HepG2 (cell line): ENCODE measurements at regions not wholly inside any gene's neighbourhood (a gene's known extent, or its start where the extent isn't known, plus 50 kb on each side); places are given as distances from the start of the nearest gene placed in this dataset.

Experiments used
- ATAC-seq: fragments of 200-7000 bp; cut with Tn5 transposase; 3 replicates; pipeline ENCODE4 v1.9.1; 2020; ENCODE audit warnings: mild to moderate bottlenecking, moderate library complexity
- BruUV-seq: library from RNA; stranded (reverse); fragments of 400-500 nt; replicated peaks from 2 replicates; lab custom pipeline; 2021; lab: Mats Ljungman, UMichigan
- CTCF ChIA-PET: fragments of 300-600 bp; formaldehyde crosslinking; extraction: SDS; loops from one replicate; lab custom pipeline; 2021; ENCODE audit warnings: low total read pairs, inconsistent platforms, low intra/inter-chr PET ratio; lab: Yijun Ruan, JAX
- POLR2A ChIA-PET: fragments of 350-600 bp; sonication (Branson Sonifier 250); formaldehyde crosslinking; loops from one replicate; lab custom pipeline; 2020; ENCODE audit warnings: antibody characterized with exemption, inconsistent platforms; lab: Yijun Ruan, JAX
- DNase-seq: peaks from one replicate; pipeline ENCODE4 v3.0.0-alpha.2; 2015; ENCODE audit warnings: low spot score
- FAIRE-seq: peaks from 3 replicates; lab custom pipeline; 2011; peaks lifted over from hg19 to GRCh38; lab: Jason Lieb, UNC
- H2AFZ ChIP-seq: one replicate; pipeline ENCODE4 v1.6.1; 2011; ENCODE audit warnings: low read length, inconsistent platforms
- H3K27ac ChIP-seq: fragments of 300-600 bp; 3 replicates; pipeline ENCODE4 v1.8.0; 2011; ENCODE audit warnings: mixed run types, mild to moderate bottlenecking, mixed read lengths, low read length, inconsistent platforms; ENCODE audit not compliant: insufficient read depth; ENCODE audit errors: extremely low read length
- H3K27me3 ChIP-seq, 2 experiments: fragments of 200-600 bp in 1 of 2; 2 replicates in 1 of 2; 3 replicates in 1 of 2; pipeline versions ENCODE4 v1.6.0 to v1.8.0; 2011; ENCODE audit warnings: low read length in 2 of 2, mild to moderate bottlenecking in 2 of 2, moderate library complexity in 2 of 2, inconsistent platforms in 1 of 2; ENCODE audit not compliant: insufficient read depth in 2 of 2, control insufficient read depth in 1 of 2
- H3K36me3 ChIP-seq, 2 experiments: fragments of 200-600 bp in 1 of 2; replicated peaks in 1 of 2; 2 replicates in 1 of 2; 3 replicates in 1 of 2; pipeline versions ENCODE4 v1.5.1 to v1.8.0; 2011; ENCODE audit warnings: low read length in 2 of 2, inconsistent platforms in 1 of 2; ENCODE audit not compliant: insufficient read depth in 2 of 2, control insufficient read depth in 1 of 2
- H3K4me1 ChIP-seq: 2 replicates; pipeline ENCODE4 v1.5.1; 2012; ENCODE audit warnings: low read length, inconsistent platforms; ENCODE audit not compliant: insufficient read depth
- H3K4me2 ChIP-seq: 2 replicates; pipeline ENCODE4 v1.6.0; 2011; ENCODE audit warnings: low read depth, low read length, inconsistent platforms
- H3K4me3 ChIP-seq, 3 experiments: fragments of 200-600 bp in 1 of 3; sonication (generic), shearing (Covaris generic) in 1 of 3; replicated peaks in 1 of 3; 2 replicates each; pipeline ENCODE4 v1.5.1; 2011 to 2016; ENCODE audit warnings: low read length in 3 of 3, inconsistent platforms in 2 of 3, low read depth in 2 of 3, mild to moderate bottlenecking in 2 of 3, control low read depth in 1 of 3, mixed read lengths in 1 of 3; ENCODE audit not compliant: insufficient read depth in 1 of 3
- H3K79me2 ChIP-seq: one replicate; pipeline ENCODE4 v1.6.1; 2011; ENCODE audit warnings: low read length, inconsistent platforms; ENCODE audit not compliant: insufficient read depth
- H3K9ac ChIP-seq: 2 replicates; pipeline ENCODE4 v1.6.0; 2011; ENCODE audit warnings: mild to moderate bottlenecking, low read depth, low read length, inconsistent platforms; ENCODE audit not compliant: insufficient read depth
- H3K9me3 ChIP-seq: 2 replicates; pipeline ENCODE4 v1.5.1; 2012; ENCODE audit warnings: mild to moderate bottlenecking, low read length
- H4K20me1 ChIP-seq: 2 replicates; pipeline ENCODE4 v1.6.0; 2011; ENCODE audit warnings: inconsistent platforms, mild to moderate bottlenecking, low read length, moderate library complexity; ENCODE audit not compliant: insufficient read depth
- MAF1 ChIP-seq: sonication (generic); formaldehyde crosslinking; IDR thresholded peaks from 2 replicates; pipeline ENCODE4 v1.5.0; 2020; ENCODE audit warnings: missing genetic modification reagents, borderline replicate concordance
- SMC3 ChIP-seq: IDR thresholded peaks from 2 replicates; pipeline ENCODE4 v1.6.1; 2011; ENCODE audit warnings: low read length, improper control_type of control experiment
- TBX2 ChIP-seq: sonication (generic); formaldehyde crosslinking; IDR thresholded peaks from 2 replicates; pipeline ENCODE4 v1.5.0; 2020; ENCODE audit warnings: missing genetic modification reagents, mild to moderate bottlenecking, borderline replicate concordance
- TOE1 ChIP-seq: sonication (generic); formaldehyde crosslinking; IDR thresholded peaks from 2 replicates; pipeline ENCODE4 v1.4.0; 2020; ENCODE audit warnings: mild to moderate bottlenecking, missing genetic modification reagents
- ZFP41 ChIP-seq: sonication (generic); formaldehyde crosslinking; IDR thresholded peaks from 2 replicates; pipeline ENCODE4 v1.4.0; 2020; ENCODE audit warnings: mild to moderate bottlenecking, missing genetic modification reagents, borderline replicate concordance
- ZNF143 ChIP-seq: sonication (generic); formaldehyde crosslinking; IDR thresholded peaks from 2 replicates; pipeline ENCODE4 v1.4.0; 2020; ENCODE audit warnings: missing genetic modification reagents
- ZNF180 ChIP-seq: sonication (generic); formaldehyde crosslinking; IDR thresholded peaks from 2 replicates; pipeline ENCODE4 v1.4.0; 2020; ENCODE audit warnings: low read depth, missing genetic modification reagents, borderline replicate concordance
- ZNF232 ChIP-seq: sonication (generic); formaldehyde crosslinking; IDR thresholded peaks from 2 replicates; pipeline ENCODE4 v1.4.0; 2020; ENCODE audit warnings: missing genetic modification reagents, borderline replicate concordance
- ZNF431 ChIP-seq: sonication (generic); formaldehyde crosslinking; IDR thresholded peaks from 2 replicates; pipeline ENCODE4 v1.9.0; 2022; ENCODE audit warnings: missing genetic modification reagents, low read depth, mild to moderate bottlenecking, borderline replicate concordance
- WGBS: methylation state at CpG from one replicate; pipeline ENCODE4 v1.1.6; 2017; ENCODE audit warnings: low lambda C conversion rate; 5-methylcytosine and 5-hydroxymethylcytosine counted together
- in situ Hi-C: cut with HindIII; loops from 2 replicates; pipeline ENCODE4 v1.10.0; 2017; ENCODE audit warnings: low pct_unique_long_range_greater_than_20kb; ENCODE audit not compliant: extremely low pct_ligation_motif_present
- intact Hi-C: fragments of 100-400 bp; cut with micrococcal nuclease; formaldehyde crosslinking; loops from one replicate; pipeline ENCODE4 v1.10.0; 2022; ENCODE audit not compliant: unreplicated experiment
- TF ChIP-seq, protein P1 (sequence below): sonication (generic); formaldehyde crosslinking; IDR thresholded peaks from 2 replicates; pipeline ENCODE4 v1.8.1; 2023; ENCODE audit warnings: mild to moderate bottlenecking, inconsistent platforms, moderate library complexity, missing genetic modification reagents, borderline replicate concordance
- TF ChIP-seq, protein P2 (sequence below): sonication (generic); formaldehyde crosslinking; IDR thresholded peaks from 2 replicates; pipeline ENCODE4 v1.5.0; 2020; ENCODE audit warnings: mild to moderate bottlenecking, missing genetic modification reagents
- TF ChIP-seq, protein P3 (sequence below): IDR thresholded peaks from 2 replicates; pipeline ENCODE4 v1.6.1; 2018; ENCODE audit warnings: missing genetic modification reagents
- TF ChIP-seq, protein P4 (sequence below): sonication (generic); formaldehyde crosslinking; IDR thresholded peaks from 2 replicates; pipeline ENCODE4 v1.4.0; 2020; ENCODE audit warnings: missing genetic modification reagents

DNA sequence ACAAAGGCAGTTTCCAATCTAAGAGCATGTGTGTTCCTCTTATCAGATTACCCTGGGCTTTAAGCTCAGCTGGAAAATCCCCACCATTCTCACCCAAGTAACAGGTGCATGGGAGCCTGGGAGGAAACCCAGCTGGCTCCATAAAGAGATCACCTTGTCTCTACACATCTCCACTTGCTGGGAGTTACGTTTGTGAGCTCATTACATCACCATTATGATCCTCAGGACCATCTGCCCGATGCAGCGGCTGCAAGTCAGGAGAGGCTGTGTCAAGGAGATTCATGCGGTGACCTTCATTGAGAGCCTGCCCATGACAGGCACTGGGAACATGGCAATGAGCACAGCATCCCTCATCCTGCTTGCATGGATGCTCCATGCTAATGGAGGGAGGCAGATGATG lies 618.0 kb downstream of the NPHP4 start:
- Histone ChIP-seq H4K20me1 (no peaks in the 10 kb centered on the region), H3K4me2 (no peak overlapping the region), H3K27me3 (no peaks in the 10 kb centered on the region), H3K79me2 (no peaks in the 10 kb centered on the region), H2AFZ (no peak overlapping the region), H3K27ac (no peak overlapping the region), H3K4me3 (no peak overlapping the region), H3K36me3 (no peaks in the 10 kb centered on the region), H3K9ac (no peak overlapping the region), H3K4me1 (no peaks in the 10 kb centered on the region), H3K9me3 (peaks cover 47% of the 10 kb centered on the region)
- POLR2A ChIA-PET, result no interaction called here
- intact Hi-C loops, result no loop called here
- CTCF ChIA-PET, result no interaction called here
- ATAC-seq (no peak), DNase-seq (no peak), FAIRE-seq (no peak)
- TF ChIP-seq SMC3 (no peak), ZFP41 (CRISPR knock-in tag) (no peak), TBX2 (CRISPR knock-in tag) (no peak)
- TF ChIP-seq, protein P1, sequence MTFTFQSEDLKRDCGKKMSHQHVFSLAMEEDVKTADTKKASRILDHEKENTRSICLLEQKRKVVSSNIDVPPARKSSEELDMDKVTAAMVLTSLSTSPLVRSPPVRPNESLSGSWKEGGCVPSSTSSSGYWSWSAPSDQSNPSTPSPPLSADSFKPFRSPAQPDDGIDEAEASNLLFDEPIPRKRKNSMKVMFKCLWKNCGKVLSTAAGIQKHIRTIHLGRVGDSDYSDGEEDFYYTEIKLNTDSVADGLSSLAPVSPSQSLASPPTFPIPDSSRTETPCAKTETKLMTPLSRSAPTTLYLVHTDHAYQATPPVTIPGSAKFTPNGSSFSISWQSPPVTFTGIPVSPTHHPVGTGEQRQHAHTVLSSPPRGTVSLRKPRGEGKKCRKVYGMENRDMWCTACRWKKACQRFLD (CRISPR knock-in tag), result no peak
- in situ Hi-C loops, result no loop called here
- WGBS, result 25% methylated on average over 4 of the region's 4 CpGs
- no TSS peak for BruUV-seq

DNA sequence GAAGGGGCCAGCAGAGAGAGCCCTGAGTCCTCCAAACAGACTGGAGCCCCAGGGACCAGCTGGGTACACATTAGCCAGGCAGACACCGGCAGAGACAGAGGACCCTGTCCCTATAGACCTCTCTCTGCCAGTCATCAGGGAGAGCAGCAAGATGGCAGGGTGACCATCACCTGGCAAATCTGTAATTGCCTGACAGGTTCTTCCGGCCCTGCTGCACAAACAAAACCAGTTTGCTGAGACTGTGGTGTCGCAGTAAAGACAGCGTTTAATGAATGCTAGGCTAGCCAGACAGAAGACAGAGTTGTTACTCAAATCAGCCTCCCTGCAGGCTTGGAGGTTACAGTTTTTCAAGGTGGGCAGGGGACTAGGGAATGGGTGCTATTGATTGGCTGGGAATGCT lies 618.9 kb downstream of the NPHP4 start:
- Histone ChIP-seq H3K9ac (no peak overlapping the region), H3K4me1 (no peaks in the 10 kb centered on the region), H3K9me3 (peaks cover 53% of the 10 kb centered on the region), H3K79me2 (no peaks in the 10 kb centered on the region), H3K36me3 (no peaks in the 10 kb centered on the region), H3K4me3 (no peak overlapping the region), H3K27me3 (no peaks in the 10 kb centered on the region), H4K20me1 (no peaks in the 10 kb centered on the region), H3K4me2 (no peak overlapping the region), H2AFZ (no peak overlapping the region), H3K27ac (no peak overlapping the region)
- no TSS peak for BruUV-seq
- ChIA-PET CTCF (no interaction called here), POLR2A (no interaction called here)
- ATAC-seq (no peak), FAIRE-seq (no peak), DNase-seq (no peak)
- in situ Hi-C loops, result no loop called here
- intact Hi-C loops, result no loop called here
- WGBS, result 0% methylated on average over 2 of the region's 4 CpGs
- TF ChIP-seq ZNF180 (CRISPR knock-in tag) (no peak), ZNF431 (no peak), MAF1 (CRISPR knock-in tag) (no peak), TOE1 (CRISPR knock-in tag) (no peak), ZNF232 (CRISPR knock-in tag) (no peak), ZNF143 (CRISPR knock-in tag) (no peak)
- TF ChIP-seq, protein P2, sequence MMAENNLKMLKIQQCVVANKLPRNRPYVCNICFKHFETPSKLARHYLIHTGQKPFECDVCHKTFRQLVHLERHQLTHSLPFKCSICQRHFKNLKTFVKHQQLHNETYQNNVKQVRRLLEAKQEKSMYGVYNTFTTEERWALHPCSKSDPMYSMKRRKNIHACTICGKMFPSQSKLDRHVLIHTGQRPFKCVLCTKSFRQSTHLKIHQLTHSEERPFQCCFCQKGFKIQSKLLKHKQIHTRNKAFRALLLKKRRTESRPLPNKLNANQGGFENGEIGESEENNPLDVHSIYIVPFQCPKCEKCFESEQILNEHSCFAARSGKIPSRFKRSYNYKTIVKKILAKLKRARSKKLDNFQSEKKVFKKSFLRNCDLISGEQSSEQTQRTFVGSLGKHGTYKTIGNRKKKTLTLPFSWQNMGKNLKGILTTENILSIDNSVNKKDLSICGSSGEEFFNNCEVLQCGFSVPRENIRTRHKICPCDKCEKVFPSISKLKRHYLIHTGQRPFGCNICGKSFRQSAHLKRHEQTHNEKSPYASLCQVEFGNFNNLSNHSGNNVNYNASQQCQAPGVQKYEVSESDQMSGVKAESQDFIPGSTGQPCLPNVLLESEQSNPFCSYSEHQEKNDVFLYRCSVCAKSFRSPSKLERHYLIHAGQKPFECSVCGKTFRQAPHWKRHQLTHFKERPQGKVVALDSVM (CRISPR knock-in tag), result no peak
- TF ChIP-seq, protein P3, sequence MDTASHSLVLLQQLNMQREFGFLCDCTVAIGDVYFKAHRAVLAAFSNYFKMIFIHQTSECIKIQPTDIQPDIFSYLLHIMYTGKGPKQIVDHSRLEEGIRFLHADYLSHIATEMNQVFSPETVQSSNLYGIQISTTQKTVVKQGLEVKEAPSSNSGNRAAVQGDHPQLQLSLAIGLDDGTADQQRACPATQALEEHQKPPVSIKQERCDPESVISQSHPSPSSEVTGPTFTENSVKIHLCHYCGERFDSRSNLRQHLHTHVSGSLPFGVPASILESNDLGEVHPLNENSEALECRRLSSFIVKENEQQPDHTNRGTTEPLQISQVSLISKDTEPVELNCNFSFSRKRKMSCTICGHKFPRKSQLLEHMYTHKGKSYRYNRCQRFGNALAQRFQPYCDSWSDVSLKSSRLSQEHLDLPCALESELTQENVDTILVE (CRISPR knock-in tag), result no peak
- TF ChIP-seq, protein P4, sequence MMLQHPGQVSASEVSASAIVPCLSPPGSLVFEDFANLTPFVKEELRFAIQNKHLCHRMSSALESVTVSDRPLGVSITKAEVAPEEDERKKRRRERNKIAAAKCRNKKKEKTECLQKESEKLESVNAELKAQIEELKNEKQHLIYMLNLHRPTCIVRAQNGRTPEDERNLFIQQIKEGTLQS (CRISPR knock-in tag), result no peak
